ENCODE measurements at regions not wholly inside any gene's neighbourhood (a gene's known extent, or its start where the extent isn't known, plus 50 kb on each side); places are given as distances from the start of the nearest gene placed in this dataset.

DNA sequence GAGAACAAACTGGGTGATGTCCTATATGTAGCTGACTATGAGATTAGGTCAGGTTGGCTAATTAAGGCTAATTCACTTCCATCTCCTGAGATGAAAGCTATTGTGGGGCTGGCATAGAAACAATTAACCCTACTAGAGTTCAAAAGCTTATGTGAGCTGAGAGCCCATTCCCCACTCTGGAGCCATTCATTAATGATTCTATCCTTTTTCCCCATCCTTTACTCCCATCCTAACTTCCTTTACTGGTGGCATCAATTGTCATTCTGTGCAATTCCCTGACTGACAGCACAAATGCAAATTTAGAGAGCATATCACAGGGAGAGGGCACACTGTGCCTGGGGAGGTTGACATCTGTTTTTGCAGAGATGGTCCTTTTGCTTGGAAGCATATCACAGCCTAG, 103.9 kb downstream of the URB2 start:
- DNase-seq (ENCODE audit: low spot score) = no peak
- no peaks in the 10 kb centered on the region for H3K9me3 ChIP-seq (ENCODE audit: control insufficient read depth in 4 of 4, low read length in 3 of 4)
- no peak overlapping the region for H3K27ac ChIP-seq (ENCODE audit: low read depth in 1 of 2, low read length in 2 of 2)
- no peaks in the 10 kb centered on the region for H3K27me3 ChIP-seq (ENCODE audit: control insufficient read depth in 4 of 4, insufficient read depth in 4 of 4, low read length in 3 of 4)
- TF ChIP-seq, protein P1, sequence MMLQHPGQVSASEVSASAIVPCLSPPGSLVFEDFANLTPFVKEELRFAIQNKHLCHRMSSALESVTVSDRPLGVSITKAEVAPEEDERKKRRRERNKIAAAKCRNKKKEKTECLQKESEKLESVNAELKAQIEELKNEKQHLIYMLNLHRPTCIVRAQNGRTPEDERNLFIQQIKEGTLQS (IDR thresholded peaks at IDR 0.05) = no peak
- no peak for TF ChIP-seq FOXA1 (IDR thresholded peaks at IDR 0.05)
- no peak for TF ChIP-seq EGR1 (IDR thresholded peaks at IDR 0.05; ENCODE audit: low read depth in 2 of 2)
- TF ChIP-seq, protein P2, sequence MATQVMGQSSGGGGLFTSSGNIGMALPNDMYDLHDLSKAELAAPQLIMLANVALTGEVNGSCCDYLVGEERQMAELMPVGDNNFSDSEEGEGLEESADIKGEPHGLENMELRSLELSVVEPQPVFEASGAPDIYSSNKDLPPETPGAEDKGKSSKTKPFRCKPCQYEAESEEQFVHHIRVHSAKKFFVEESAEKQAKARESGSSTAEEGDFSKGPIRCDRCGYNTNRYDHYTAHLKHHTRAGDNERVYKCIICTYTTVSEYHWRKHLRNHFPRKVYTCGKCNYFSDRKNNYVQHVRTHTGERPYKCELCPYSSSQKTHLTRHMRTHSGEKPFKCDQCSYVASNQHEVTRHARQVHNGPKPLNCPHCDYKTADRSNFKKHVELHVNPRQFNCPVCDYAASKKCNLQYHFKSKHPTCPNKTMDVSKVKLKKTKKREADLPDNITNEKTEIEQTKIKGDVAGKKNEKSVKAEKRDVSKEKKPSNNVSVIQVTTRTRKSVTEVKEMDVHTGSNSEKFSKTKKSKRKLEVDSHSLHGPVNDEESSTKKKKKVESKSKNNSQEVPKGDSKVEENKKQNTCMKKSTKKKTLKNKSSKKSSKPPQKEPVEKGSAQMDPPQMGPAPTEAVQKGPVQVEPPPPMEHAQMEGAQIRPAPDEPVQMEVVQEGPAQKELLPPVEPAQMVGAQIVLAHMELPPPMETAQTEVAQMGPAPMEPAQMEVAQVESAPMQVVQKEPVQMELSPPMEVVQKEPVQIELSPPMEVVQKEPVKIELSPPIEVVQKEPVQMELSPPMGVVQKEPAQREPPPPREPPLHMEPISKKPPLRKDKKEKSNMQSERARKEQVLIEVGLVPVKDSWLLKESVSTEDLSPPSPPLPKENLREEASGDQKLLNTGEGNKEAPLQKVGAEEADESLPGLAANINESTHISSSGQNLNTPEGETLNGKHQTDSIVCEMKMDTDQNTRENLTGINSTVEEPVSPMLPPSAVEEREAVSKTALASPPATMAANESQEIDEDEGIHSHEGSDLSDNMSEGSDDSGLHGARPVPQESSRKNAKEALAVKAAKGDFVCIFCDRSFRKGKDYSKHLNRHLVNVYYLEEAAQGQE (IDR thresholded peaks at IDR 0.05) = no peak
- no peak overlapping the region for H3K9ac ChIP-seq (ENCODE audit: low read depth in 1 of 2, low read length in 2 of 2)
- no peaks in the 10 kb centered on the region for H3K4me1 ChIP-seq (ENCODE audit: control insufficient read depth in 4 of 4, insufficient read depth in 4 of 4, low read length in 3 of 4)
- H3K4me3 ChIP-seq (ENCODE audit: low read depth in 1 of 3, low read length in 3 of 3) = no peak overlapping the region
- H3K36me3 ChIP-seq (ENCODE audit: control insufficient read depth in 4 of 4, insufficient read depth in 3 of 4, low read depth in 1 of 4, low read length in 3 of 4) = no peaks in the 10 kb centered on the region

DNA sequence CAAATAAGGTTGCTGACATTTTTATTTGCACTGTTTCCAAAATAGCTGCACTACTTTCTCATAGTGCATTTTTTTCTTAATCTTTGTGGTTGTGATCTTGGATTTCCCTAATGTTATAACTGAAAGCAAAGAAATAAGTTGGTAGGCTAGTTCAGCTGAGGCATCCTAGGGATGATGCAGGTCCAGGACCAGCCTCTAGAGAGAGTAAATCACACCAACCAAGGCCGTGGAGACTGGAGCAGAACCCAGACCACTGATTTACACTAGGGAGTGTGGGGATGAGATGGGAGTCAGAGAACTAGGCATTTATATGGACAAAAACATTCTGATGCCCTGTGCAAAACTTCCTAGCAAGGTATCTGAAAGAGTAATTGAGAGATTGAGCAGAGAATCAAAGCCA, 104.5 kb downstream of the URB2 start:
- no peak overlapping the region for H3K4me3 ChIP-seq (ENCODE audit: low read depth in 1 of 3, low read length in 3 of 3)
- H3K9ac ChIP-seq (ENCODE audit: low read depth in 1 of 2, low read length in 2 of 2) = no peak overlapping the region
- H3K27ac ChIP-seq (ENCODE audit: low read depth in 1 of 2, low read length in 2 of 2) = no peak overlapping the region
- 54% methylated on average over 1 of the region's 1 CpG for WGBS
- no peaks in the 10 kb centered on the region for H3K36me3 ChIP-seq (ENCODE audit: control insufficient read depth in 4 of 4, insufficient read depth in 3 of 4, low read depth in 1 of 4, low read length in 3 of 4)
- DNase-seq (ENCODE audit: low spot score) = no peak
- no peaks in the 10 kb centered on the region for H3K27me3 ChIP-seq (ENCODE audit: control insufficient read depth in 4 of 4, insufficient read depth in 4 of 4, low read length in 3 of 4)
- no peaks in the 10 kb centered on the region for H3K4me1 ChIP-seq (ENCODE audit: control insufficient read depth in 4 of 4, insufficient read depth in 4 of 4, low read length in 3 of 4)
- no peaks in the 10 kb centered on the region for H3K9me3 ChIP-seq (ENCODE audit: control insufficient read depth in 4 of 4, low read length in 3 of 4)
- TF ChIP-seq HNF4G (IDR thresholded peaks at IDR 0.05) = no peak
- TF ChIP-seq, protein P1 (IDR thresholded peaks at IDR 0.05) = no peak
- TF ChIP-seq YY1 (IDR thresholded peaks at IDR 0.05) = no peak
- TF ChIP-seq FOXA1 (IDR thresholded peaks at IDR 0.05) = no peak
- no peak for TF ChIP-seq GABPA (IDR thresholded peaks at IDR 0.05 in 1 of 2, conservative IDR thresholded peaks at IDR 0.05 in 1 of 2)
- no peak for TF ChIP-seq TAF1 (conservative IDR thresholded peaks at IDR 0.05)
- TF ChIP-seq, protein P3, sequence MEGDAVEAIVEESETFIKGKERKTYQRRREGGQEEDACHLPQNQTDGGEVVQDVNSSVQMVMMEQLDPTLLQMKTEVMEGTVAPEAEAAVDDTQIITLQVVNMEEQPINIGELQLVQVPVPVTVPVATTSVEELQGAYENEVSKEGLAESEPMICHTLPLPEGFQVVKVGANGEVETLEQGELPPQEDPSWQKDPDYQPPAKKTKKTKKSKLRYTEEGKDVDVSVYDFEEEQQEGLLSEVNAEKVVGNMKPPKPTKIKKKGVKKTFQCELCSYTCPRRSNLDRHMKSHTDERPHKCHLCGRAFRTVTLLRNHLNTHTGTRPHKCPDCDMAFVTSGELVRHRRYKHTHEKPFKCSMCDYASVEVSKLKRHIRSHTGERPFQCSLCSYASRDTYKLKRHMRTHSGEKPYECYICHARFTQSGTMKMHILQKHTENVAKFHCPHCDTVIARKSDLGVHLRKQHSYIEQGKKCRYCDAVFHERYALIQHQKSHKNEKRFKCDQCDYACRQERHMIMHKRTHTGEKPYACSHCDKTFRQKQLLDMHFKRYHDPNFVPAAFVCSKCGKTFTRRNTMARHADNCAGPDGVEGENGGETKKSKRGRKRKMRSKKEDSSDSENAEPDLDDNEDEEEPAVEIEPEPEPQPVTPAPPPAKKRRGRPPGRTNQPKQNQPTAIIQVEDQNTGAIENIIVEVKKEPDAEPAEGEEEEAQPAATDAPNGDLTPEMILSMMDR (IDR thresholded peaks at IDR 0.05; ENCODE audit: low read depth, low read length, missing input control) = no peak
- TF ChIP-seq RAD21 (IDR thresholded peaks at IDR 0.05) = no peak
- TF ChIP-seq HNF4A (conservative IDR thresholded peaks at IDR 0.05) = no peak
- TF ChIP-seq SP1 (IDR thresholded peaks at IDR 0.05) = no peak
- no peak for TF ChIP-seq NR2F2 (IDR thresholded peaks at IDR 0.05)
- TF ChIP-seq, protein P4, sequence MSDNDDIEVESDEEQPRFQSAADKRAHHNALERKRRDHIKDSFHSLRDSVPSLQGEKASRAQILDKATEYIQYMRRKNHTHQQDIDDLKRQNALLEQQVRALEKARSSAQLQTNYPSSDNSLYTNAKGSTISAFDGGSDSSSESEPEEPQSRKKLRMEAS (IDR thresholded peaks at IDR 0.05) = no peak
- TF ChIP-seq JUND (IDR thresholded peaks at IDR 0.05) = no peak
- no peak for TF ChIP-seq FOXA2 (IDR thresholded peaks at IDR 0.05)
- TF ChIP-seq, protein P5, sequence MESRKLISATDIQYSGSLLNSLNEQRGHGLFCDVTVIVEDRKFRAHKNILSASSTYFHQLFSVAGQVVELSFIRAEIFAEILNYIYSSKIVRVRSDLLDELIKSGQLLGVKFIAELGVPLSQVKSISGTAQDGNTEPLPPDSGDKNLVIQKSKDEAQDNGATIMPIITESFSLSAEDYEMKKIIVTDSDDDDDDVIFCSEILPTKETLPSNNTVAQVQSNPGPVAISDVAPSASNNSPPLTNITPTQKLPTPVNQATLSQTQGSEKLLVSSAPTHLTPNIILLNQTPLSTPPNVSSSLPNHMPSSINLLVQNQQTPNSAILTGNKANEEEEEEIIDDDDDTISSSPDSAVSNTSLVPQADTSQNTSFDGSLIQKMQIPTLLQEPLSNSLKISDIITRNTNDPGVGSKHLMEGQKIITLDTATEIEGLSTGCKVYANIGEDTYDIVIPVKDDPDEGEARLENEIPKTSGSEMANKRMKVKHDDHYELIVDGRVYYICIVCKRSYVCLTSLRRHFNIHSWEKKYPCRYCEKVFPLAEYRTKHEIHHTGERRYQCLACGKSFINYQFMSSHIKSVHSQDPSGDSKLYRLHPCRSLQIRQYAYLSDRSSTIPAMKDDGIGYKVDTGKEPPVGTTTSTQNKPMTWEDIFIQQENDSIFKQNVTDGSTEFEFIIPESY (IDR thresholded peaks at IDR 0.05) = no peak
- TF ChIP-seq, protein P2 (IDR thresholded peaks at IDR 0.05) = no peak

All from liver (tissue), 8 donors.